ENCODE measurements at regions not wholly inside any gene's neighbourhood (a gene's known extent, or its start where the extent isn't known, plus 50 kb on each side); places are given as distances from the start of the nearest gene placed in this dataset.

GRCh38 chr9:107660976-107661375 lies 171.4 kb upstream of the KLF4 start:
- Histone ChIP-seq H3K4me3 (no peak overlapping the region), H3K4me1 (no peaks in the 10 kb centered on the region), H3K27me3 (no peaks in the 10 kb centered on the region), H3K9me3 (no peaks in the 10 kb centered on the region), H3K36me3 (no peaks in the 10 kb centered on the region), H3K27ac (no peak overlapping the region)
- 38 to 60% methylated on average over 2 of the region's 2 CpGs for WGBS, 2 donors
- no peak for TF ChIP-seq POLR2A (IDR thresholded peaks at IDR 0.05)
- no peak for TF ChIP-seq CTCF (IDR thresholded peaks at IDR 0.05)
- DNase-seq: no peak
- intact Hi-C loops (cut with DNase I): no loop called here

- Histone ChIP-seq H3K27me3 (no peaks in the 10 kb centered on the region), H3K9me3 (no peaks in the 10 kb centered on the region), H3K27ac (no peak overlapping the region), H3K36me3 (no peaks in the 10 kb centered on the region), H3K4me3 (no peak overlapping the region), H3K4me1 (peaks cover 0 to 6% (median 0%) of the 10 kb centered on the region in 3 donors)
- intact Hi-C loops (cut with DNase I): no loop called here
- DNase-seq: no peak
- 29 to 49% methylated on average over 4 of the region's 4 CpGs for WGBS, 2 donors
- TF ChIP-seq POLR2A (IDR thresholded peaks at IDR 0.05): no peak
These were observed 163.8 kb upstream of the KLF4 start for GRCh38 chr9:107653263-107653821.

- no peaks in the 10 kb centered on the region for H3K9me3 ChIP-seq
- WGBS, 2 donors: 66 to 78% methylated on average over 3 of the region's 3 CpGs
- DNase-seq: no peak
- H3K4me3 ChIP-seq: no peak overlapping the region
- H3K36me3 ChIP-seq: no peaks in the 10 kb centered on the region
- intact Hi-C loops (cut with DNase I): no loop called here
- H3K27me3 ChIP-seq: no peaks in the 10 kb centered on the region
- peaks cover 0 to 6% (median 0%) of the 10 kb centered on the region in 3 donors for H3K4me1 ChIP-seq
- TF ChIP-seq POLR2A (IDR thresholded peaks at IDR 0.05) (no peak), CTCF (IDR thresholded peaks at IDR 0.05) (no peak)
- no peak overlapping the region for H3K27ac ChIP-seq
These were observed 161.4 kb upstream of the KLF4 start for GRCh38 chr9:107650995-107651394.

GRCh38 chr9:107650321-107650720 lies 160.8 kb upstream of the KLF4 start:
- H3K36me3 ChIP-seq: no peaks in the 10 kb centered on the region
- peaks cover 0 to 8% (median 0%) of the 10 kb centered on the region in 3 donors for H3K4me1 ChIP-seq
- H3K27ac ChIP-seq: no peak overlapping the region
- H3K27me3 ChIP-seq: no peaks in the 10 kb centered on the region
- no peak overlapping the region for H3K4me3 ChIP-seq
- 100% methylated on average over 2 of the region's 4 CpGs; no CpG with 5 or more reads in 1 of the 2 donors for WGBS, 2 donors
- DNase-seq: no peak
- TF ChIP-seq CTCF (IDR thresholded peaks at IDR 0.05) (no peak), POLR2A (IDR thresholded peaks at IDR 0.05) (no peak)
- intact Hi-C loops (cut with DNase I): no loop called here
- no peaks in the 10 kb centered on the region for H3K9me3 ChIP-seq

- no peak overlapping the region for H3K4me3 ChIP-seq
- peaks cover 0 to 9% (median 0%) of the 10 kb centered on the region in 3 donors for H3K4me1 ChIP-seq
- WGBS, 2 donors: 72 to 75% methylated on average over 5 to 12 of the region's 12 CpGs
- intact Hi-C loops (cut with DNase I): no loop called here
- H3K27ac ChIP-seq: no peak overlapping the region
- no peaks in the 10 kb centered on the region for H3K27me3 ChIP-seq
- H3K36me3 ChIP-seq: no peaks in the 10 kb centered on the region
- no peak for DNase-seq
- no peaks in the 10 kb centered on the region for H3K9me3 ChIP-seq
- no peak for TF ChIP-seq CTCF (IDR thresholded peaks at IDR 0.05)
- TF ChIP-seq POLR2A (IDR thresholded peaks at IDR 0.05): no peak
These were observed 158.7 kb upstream of the KLF4 start for GRCh38 chr9:107648153-107648715.
